Astrocyte of the spinal cord (primary cell): ENCODE measurements at regions not wholly inside any gene's neighbourhood (a gene's known extent, or its start where the extent isn't known, plus 50 kb on each side); places are given as distances from the start of the nearest gene placed in this dataset.
"Not testable (repeated sequence)": the region's sequence is repeated elsewhere in the genome, so short reads cannot be mapped to it uniquely, and the experiment has no call there.

Experiments
- DNase-seq: peaks from one replicate; pipeline ENCODE4 v3.0.0; 2011; ENCODE audit warnings: low read depth, low spot score
- H3K4me3 ChIP-seq: 2 replicates; pipeline ENCODE4 v1.5.1; 2011; ENCODE audit warnings: low read depth, mild to moderate bottlenecking, low read length, moderate library complexity
- in situ Hi-C: cut with HindIII; loops from 2 replicates; pipeline ENCODE4 v1.10.0; 2017; ENCODE audit warnings: low sequenced_read_pairs
- TF ChIP-seq, protein P1 (sequence below): IDR thresholded peaks from 2 replicates; pipeline ENCODE4 v1.5.1; 2012; ENCODE audit warnings: low read depth, mild to moderate bottlenecking, low read length, inconsistent platforms

DNA sequence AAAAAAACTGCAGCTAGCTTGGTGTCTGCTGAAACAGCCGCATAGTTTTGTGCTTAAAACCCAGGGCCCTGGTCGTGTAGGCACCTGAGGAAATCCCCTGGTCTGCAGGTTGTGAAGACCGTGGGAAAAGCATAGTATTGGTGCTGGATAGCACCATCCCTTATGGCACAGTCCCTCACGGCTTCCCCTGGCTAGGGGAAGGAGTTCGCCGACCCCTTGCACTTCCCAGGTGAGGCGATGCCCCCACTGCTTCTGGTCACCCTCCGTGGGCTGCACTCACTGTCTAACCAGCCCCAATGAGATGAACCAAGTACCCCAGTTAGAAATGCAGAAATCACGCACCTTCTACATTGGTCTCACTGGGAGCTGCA, 1105.1 kb downstream of the STPG2 start:
- H3K4me3 ChIP-seq, result no peak overlapping the region
- in situ Hi-C loops, result no loop called here
- DNase-seq, result no peak
- TF ChIP-seq, protein P1, sequence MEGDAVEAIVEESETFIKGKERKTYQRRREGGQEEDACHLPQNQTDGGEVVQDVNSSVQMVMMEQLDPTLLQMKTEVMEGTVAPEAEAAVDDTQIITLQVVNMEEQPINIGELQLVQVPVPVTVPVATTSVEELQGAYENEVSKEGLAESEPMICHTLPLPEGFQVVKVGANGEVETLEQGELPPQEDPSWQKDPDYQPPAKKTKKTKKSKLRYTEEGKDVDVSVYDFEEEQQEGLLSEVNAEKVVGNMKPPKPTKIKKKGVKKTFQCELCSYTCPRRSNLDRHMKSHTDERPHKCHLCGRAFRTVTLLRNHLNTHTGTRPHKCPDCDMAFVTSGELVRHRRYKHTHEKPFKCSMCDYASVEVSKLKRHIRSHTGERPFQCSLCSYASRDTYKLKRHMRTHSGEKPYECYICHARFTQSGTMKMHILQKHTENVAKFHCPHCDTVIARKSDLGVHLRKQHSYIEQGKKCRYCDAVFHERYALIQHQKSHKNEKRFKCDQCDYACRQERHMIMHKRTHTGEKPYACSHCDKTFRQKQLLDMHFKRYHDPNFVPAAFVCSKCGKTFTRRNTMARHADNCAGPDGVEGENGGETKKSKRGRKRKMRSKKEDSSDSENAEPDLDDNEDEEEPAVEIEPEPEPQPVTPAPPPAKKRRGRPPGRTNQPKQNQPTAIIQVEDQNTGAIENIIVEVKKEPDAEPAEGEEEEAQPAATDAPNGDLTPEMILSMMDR, result no peak

DNA sequence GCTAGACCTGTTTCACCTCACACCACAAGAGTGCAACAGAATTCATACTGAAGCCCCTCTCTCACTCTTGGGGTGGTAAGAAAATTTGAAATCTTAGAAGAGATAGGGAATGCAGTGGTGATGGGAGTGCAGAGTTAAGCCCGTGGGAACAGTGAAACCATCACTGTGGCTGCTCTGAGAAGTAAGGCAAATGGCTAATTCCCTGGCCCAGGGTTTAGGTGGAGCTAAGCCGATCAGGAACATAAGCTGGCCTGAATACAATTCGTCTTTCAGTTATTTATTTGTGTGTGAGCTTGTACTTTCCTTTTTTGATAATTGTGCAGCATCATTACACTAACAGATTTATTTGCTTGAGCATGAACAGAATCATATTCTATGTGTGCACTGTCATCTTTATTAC, 1070.6 kb downstream of the STPG2 start:
- TF ChIP-seq, protein P1, result no peak
- DNase-seq, result no peak
- in situ Hi-C loops, result no loop called here
- H3K4me3 ChIP-seq, result no peak overlapping the region

DNA sequence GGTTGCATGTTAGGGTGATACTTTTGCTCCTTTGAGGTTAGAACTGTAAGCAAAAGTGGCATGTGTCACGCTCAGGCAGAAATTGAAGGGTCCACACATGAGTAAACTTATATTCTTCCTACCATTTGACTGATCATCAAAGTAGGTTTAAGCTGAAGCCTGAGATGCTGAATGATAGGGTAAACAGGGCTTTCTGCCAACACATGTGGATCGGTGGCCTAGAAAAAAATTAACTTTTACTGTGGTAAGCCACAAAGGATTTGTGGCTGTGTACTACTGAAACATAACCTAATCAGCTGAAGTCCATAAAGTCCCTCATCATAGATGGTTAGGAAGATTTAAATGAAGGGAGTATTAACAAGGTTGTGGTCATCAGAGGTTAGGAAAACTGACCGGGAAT, 1070.1 kb downstream of the STPG2 start:
- TF ChIP-seq, protein P1, result no peak
- peak; percentile 32 for DNase-seq
- in situ Hi-C loops, result no loop called here
- H3K4me3 ChIP-seq, result no peak overlapping the region

DNA sequence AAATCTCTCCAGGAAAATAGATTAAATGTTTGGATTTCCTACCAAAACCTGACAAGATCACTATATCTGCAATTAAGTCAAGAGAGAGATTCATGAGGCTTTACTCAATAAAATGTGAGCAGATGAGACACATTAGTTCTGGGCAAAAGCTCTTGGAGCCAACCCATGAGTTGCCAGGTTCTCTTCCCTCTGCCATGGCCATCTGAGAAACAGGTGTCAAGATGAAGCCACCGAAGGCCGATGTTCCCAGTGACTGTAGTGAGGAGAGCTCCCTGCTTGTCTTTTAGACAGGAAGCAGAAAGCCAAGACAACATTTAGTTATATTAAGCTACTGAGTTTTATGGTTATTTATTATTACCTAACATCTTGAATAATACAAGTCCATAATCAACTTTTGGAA, 1068.7 kb downstream of the STPG2 start:
- in situ Hi-C loops, result no loop called here
- TF ChIP-seq, protein P1, result no peak
- no peak for DNase-seq
- H3K4me3 ChIP-seq, result no peak overlapping the region

DNA sequence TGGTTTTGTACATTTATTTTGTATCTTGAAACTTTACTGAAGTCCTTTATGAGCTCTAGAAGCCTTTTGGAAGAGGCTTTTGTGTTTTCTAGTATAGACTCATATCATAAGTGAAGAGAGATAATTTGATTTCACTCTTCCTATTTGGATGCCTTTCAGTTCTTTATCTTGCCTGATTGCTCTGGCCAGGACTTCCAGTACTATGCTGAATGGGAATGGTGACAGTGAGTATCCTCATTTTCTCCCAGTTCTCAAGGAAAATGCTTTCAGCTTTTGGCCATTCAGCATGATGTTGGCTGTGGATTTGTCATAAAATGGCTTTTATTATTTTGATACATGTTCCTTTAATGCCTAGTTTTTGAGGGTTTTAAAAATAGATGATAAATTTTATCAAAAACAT, 1061.3 kb downstream of the STPG2 start:
- TF ChIP-seq, protein P1, result no peak
- no peak overlapping the region for H3K4me3 ChIP-seq
- no peak for DNase-seq
- in situ Hi-C loops, result no loop called here

DNA sequence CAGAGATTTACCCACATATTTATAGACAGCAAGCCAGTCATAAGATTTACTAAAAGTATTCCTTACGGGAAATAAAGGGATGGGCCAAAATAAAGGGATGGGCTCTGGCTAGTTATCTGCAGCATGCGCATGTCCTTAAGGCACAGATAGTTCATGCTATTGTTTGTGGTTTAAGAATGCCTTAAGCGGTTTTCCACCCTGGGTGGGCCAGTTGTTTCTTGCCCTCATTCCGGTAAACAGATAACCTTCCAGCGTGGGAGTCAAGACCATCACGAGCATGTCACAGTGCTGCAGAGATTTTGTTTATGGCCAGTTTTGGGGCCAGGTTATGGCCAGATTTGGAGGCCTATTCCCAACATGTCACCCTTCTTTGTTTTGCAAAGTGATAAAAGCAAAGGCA, 1046.2 kb downstream of the STPG2 start:
- in situ Hi-C loops, DNase-seq, H3K4me3 ChIP-seq: not testable (repeated sequence)

DNA sequence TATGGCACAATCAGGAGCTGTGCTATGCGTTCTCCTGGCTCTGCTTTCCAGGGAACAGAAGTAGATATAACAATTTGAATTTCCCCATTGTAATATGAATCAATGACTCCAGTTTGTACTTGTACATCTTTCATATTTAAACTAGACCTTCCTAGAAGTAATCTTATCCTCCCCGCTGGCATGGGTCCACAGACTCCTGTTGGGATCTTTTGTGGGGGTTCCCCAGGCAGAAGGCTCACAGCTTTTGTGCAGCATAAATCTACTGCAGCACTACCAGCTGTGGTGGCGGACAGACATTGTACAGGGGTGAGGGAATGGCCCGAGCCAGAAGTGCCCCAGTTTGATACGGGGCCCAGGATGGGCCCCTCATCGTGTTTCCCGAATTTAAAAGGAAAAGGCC, 1042.1 kb downstream of the STPG2 start:
- DNase-seq, in situ Hi-C loops, H3K4me3 ChIP-seq: not testable (repeated sequence)

DNA sequence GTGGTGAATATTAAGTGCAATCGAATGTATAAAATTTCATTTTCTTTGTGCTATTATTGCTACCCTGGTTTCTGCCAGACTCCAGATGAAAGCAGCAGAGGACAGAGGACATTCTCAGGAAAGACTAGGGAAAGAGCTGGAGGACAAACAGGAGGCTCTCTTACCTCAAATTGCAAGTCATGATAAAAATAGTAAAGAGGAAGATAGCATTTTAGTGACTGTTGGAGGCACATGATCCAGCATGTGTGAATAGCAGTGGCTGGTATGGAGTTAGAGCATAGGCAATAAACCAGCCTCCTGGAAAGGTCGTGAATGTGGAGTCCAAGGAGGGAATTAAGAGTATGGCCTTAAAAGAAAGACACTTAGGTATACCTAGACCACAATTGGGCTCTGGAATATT, 1040.0 kb downstream of the STPG2 start:
- in situ Hi-C loops, result no loop called here
- TF ChIP-seq, protein P1, result no peak
- DNase-seq, result no peak
- H3K4me3 ChIP-seq, result no peak overlapping the region
